HUES64 (cell line): ENCODE measurements at regions not wholly inside any gene's neighbourhood (a gene's known extent, or its start where the extent isn't known, plus 50 kb on each side); places are given as distances from the start of the nearest gene placed in this dataset.

Experiments used
- H3K27ac ChIP-seq: 2 replicates; pipeline ENCODE4 v1.7.0; 2013; ENCODE audit warnings: low read depth, low read length, inconsistent platforms
- H3K27me3 ChIP-seq: 2 replicates; pipeline ENCODE4 v1.6.1; 2013; ENCODE audit warnings: mild to moderate bottlenecking, low read length; ENCODE audit not compliant: insufficient read depth
- H3K36me3 ChIP-seq: 2 replicates; pipeline ENCODE4 v1.6.1; 2013; ENCODE audit warnings: mild to moderate bottlenecking, low read length; ENCODE audit not compliant: insufficient read depth
- H3K4me1 ChIP-seq: 2 replicates; pipeline ENCODE4 v1.6.1; 2013; ENCODE audit warnings: mild to moderate bottlenecking, low read length, moderate library complexity; ENCODE audit not compliant: insufficient read depth
- H3K4me3 ChIP-seq: 2 replicates; pipeline ENCODE4 v1.5.1; 2013; ENCODE audit warnings: mild to moderate bottlenecking, low read length, moderate library complexity
- H3K9ac ChIP-seq: 2 replicates; pipeline ENCODE4 v1.6.1; 2013; ENCODE audit warnings: mild to moderate bottlenecking, low read depth, low read length
- H3K9me3 ChIP-seq: 2 replicates; pipeline ENCODE4 v1.6.1; 2013; ENCODE audit warnings: low read depth, low read length; ENCODE audit not compliant: insufficient read depth
- WGBS: fragments of 150-250, 120-280 bp; methylation state at CpG from one replicate; pipeline ENCODE4 v1.1.7; 2013; ENCODE audit warnings: missing lambda C conversion rate; 5-methylcytosine and 5-hydroxymethylcytosine counted together

- no peak overlapping the region for H3K27ac ChIP-seq
- H3K4me3 ChIP-seq, result no peak overlapping the region
- no peaks in the 10 kb centered on the region for H3K9me3 ChIP-seq
- 86% methylated on average over 1 of the region's 1 CpG for WGBS
- no peak overlapping the region for H3K9ac ChIP-seq
- H3K4me1 ChIP-seq, result peaks cover 19% of the 10 kb centered on the region
- H3K36me3 ChIP-seq, result no peaks in the 10 kb centered on the region
- no peaks in the 10 kb centered on the region for H3K27me3 ChIP-seq
Observed at GRCh38 chr9:28005779-28006178, 432.5 kb upstream of the C9orf72 start.

GRCh38 chr9:28007097-28007817, 434.0 kb upstream of the C9orf72 start:
- H3K4me3 ChIP-seq, result no peak overlapping the region
- 67% methylated on average over 7 of the region's 7 CpGs for WGBS
- no peak overlapping the region for H3K27ac ChIP-seq
- no peak overlapping the region for H3K9ac ChIP-seq
- no peaks in the 10 kb centered on the region for H3K9me3 ChIP-seq
- peaks cover 15% of the 10 kb centered on the region for H3K4me1 ChIP-seq
- H3K27me3 ChIP-seq, result no peaks in the 10 kb centered on the region
- no peaks in the 10 kb centered on the region for H3K36me3 ChIP-seq

- Histone ChIP-seq H3K27ac (no peak overlapping the region), H3K9me3 (no peaks in the 10 kb centered on the region), H3K9ac (no peak overlapping the region), H3K36me3 (no peaks in the 10 kb centered on the region), H3K4me1 (0 out of 2 replicates have a peak, but pooled peaks cover 6% of the 10 kb centered on the region), H3K4me3 (no peak overlapping the region), H3K27me3 (no peaks in the 10 kb centered on the region)
Observed at GRCh38 chr9:28014212-28014611, 440.9 kb upstream of the C9orf72 start.

- no peaks in the 10 kb centered on the region for H3K27me3 ChIP-seq
- H3K4me1 ChIP-seq, result no peaks in the 10 kb centered on the region
- H3K36me3 ChIP-seq, result no peaks in the 10 kb centered on the region
- no peak overlapping the region for H3K4me3 ChIP-seq
- H3K9ac ChIP-seq, result no peak overlapping the region
- WGBS, result 97% methylated on average over 6 of the region's 6 CpGs
- H3K27ac ChIP-seq, result no peak overlapping the region
- H3K9me3 ChIP-seq, result no peaks in the 10 kb centered on the region
Observed at GRCh38 chr9:28024676-28025075, 451.4 kb upstream of the C9orf72 start.

GRCh38 chr9:28025186-28025585, 451.9 kb upstream of the C9orf72 start:
- Histone ChIP-seq H3K4me1 (no peaks in the 10 kb centered on the region), H3K9me3 (no peaks in the 10 kb centered on the region), H3K27me3 (no peaks in the 10 kb centered on the region), H3K36me3 (no peaks in the 10 kb centered on the region), H3K27ac (no peak overlapping the region), H3K4me3 (no peak overlapping the region), H3K9ac (no peak overlapping the region)
- 95% methylated on average over 2 of the region's 2 CpGs for WGBS

GRCh38 chr9:28031521-28032267, 458.4 kb upstream of the C9orf72 start:
- Histone ChIP-seq H3K27me3 (no peaks in the 10 kb centered on the region), H3K9me3 (no peaks in the 10 kb centered on the region), H3K9ac (no peak overlapping the region), H3K4me1 (peaks cover 15% of the 10 kb centered on the region), H3K36me3 (no peaks in the 10 kb centered on the region), H3K4me3 (no peak overlapping the region), H3K27ac (no peak overlapping the region)
- WGBS, result 78% methylated on average over 4 of the region's 5 CpGs

- H3K27ac ChIP-seq, result no peak overlapping the region
- H3K9me3 ChIP-seq, result no peaks in the 10 kb centered on the region
- WGBS, result 84% methylated on average over 2 of the region's 2 CpGs
Observed at GRCh38 chr9:28032268-28032590, 458.9 kb upstream of the C9orf72 start.

GRCh38 chr9:28034242-28034641, 461.0 kb upstream of the C9orf72 start:
- Histone ChIP-seq H3K36me3 (no peaks in the 10 kb centered on the region), H3K27me3 (no peaks in the 10 kb centered on the region), H3K9me3 (no peaks in the 10 kb centered on the region), H3K4me3 (no peak overlapping the region), H3K9ac (no peak overlapping the region), H3K27ac (no peak overlapping the region), H3K4me1 (peaks cover 15% of the 10 kb centered on the region)
- WGBS, result 78% methylated on average over 6 of the region's 6 CpGs

More at GRCh38 chr9:28032268-28032590, 458.9 kb upstream of the C9orf72 start:
- H3K27me3 ChIP-seq, result no peaks in the 10 kb centered on the region
- no peaks in the 10 kb centered on the region for H3K36me3 ChIP-seq
- H3K4me3 ChIP-seq, result no peak overlapping the region
- peaks cover 15% of the 10 kb centered on the region for H3K4me1 ChIP-seq
- no peak overlapping the region for H3K9ac ChIP-seq

- 100% methylated on average over 1 of the region's 1 CpG for WGBS
- Histone ChIP-seq H3K9me3 (no peaks in the 10 kb centered on the region), H3K36me3 (no peaks in the 10 kb centered on the region), H3K4me1 (no peaks in the 10 kb centered on the region), H3K27ac (no peak overlapping the region), H3K9ac (no peak overlapping the region), H3K27me3 (no peaks in the 10 kb centered on the region), H3K4me3 (no peak overlapping the region)
Observed at GRCh38 chr9:28037968-28038367, 464.7 kb upstream of the C9orf72 start.

GRCh38 chr9:28045051-28045450, 471.8 kb upstream of the C9orf72 start:
- 95% methylated on average over 2 of the region's 3 CpGs for WGBS
- Histone ChIP-seq H3K27me3 (no peaks in the 10 kb centered on the region), H3K36me3 (no peaks in the 10 kb centered on the region), H3K9ac (no peak overlapping the region), H3K4me1 (no peaks in the 10 kb centered on the region), H3K9me3 (no peaks in the 10 kb centered on the region), H3K27ac (no peak overlapping the region), H3K4me3 (no peak overlapping the region)

- Histone ChIP-seq H3K9me3 (no peaks in the 10 kb centered on the region), H3K27ac (no peak overlapping the region), H3K27me3 (no peaks in the 10 kb centered on the region), H3K4me3 (no peak overlapping the region), H3K4me1 (no peaks in the 10 kb centered on the region), H3K36me3 (no peaks in the 10 kb centered on the region), H3K9ac (no peak overlapping the region)
Observed at GRCh38 chr9:28050046-28050445, 476.8 kb upstream of the C9orf72 start.
